HepG2 (cell line): ENCODE measurements at regions not wholly inside any gene's neighbourhood (a gene's known extent, or its start where the extent isn't known, plus 50 kb on each side); places are given as distances from the start of the nearest gene placed in this dataset.

ENCODE experiments used
- ATAC-seq: fragments of 200-7000 bp; cut with Tn5 transposase; 3 replicates; pipeline ENCODE4 v1.9.1; 2020; ENCODE audit warnings: mild to moderate bottlenecking, moderate library complexity
- BruUV-seq: library from RNA; stranded (reverse); fragments of 400-500 nt; replicated peaks from 2 replicates; lab custom pipeline; 2021; lab: Mats Ljungman, UMichigan
- CTCF ChIA-PET: fragments of 300-600 bp; formaldehyde crosslinking; extraction: SDS; loops from one replicate; lab custom pipeline; 2021; ENCODE audit warnings: low total read pairs, inconsistent platforms, low intra/inter-chr PET ratio; lab: Yijun Ruan, JAX
- POLR2A ChIA-PET: fragments of 350-600 bp; sonication (Branson Sonifier 250); formaldehyde crosslinking; loops from one replicate; lab custom pipeline; 2020; ENCODE audit warnings: antibody characterized with exemption, inconsistent platforms; lab: Yijun Ruan, JAX
- DNase-seq: peaks from one replicate; pipeline ENCODE4 v3.0.0-alpha.2; 2015; ENCODE audit warnings: low spot score
- FAIRE-seq: peaks from 3 replicates; lab custom pipeline; 2011; peaks lifted over from hg19 to GRCh38; lab: Jason Lieb, UNC
- H2AFZ ChIP-seq: one replicate; pipeline ENCODE4 v1.6.1; 2011; ENCODE audit warnings: low read length, inconsistent platforms
- H3K27ac ChIP-seq: fragments of 300-600 bp; 3 replicates; pipeline ENCODE4 v1.8.0; 2011; ENCODE audit warnings: mixed run types, mild to moderate bottlenecking, mixed read lengths, low read length, inconsistent platforms; ENCODE audit not compliant: insufficient read depth; ENCODE audit errors: extremely low read length
- H3K27me3 ChIP-seq, 2 experiments: fragments of 200-600 bp in 1 of 2; 2 replicates in 1 of 2; 3 replicates in 1 of 2; pipeline versions ENCODE4 v1.6.0 to v1.8.0; 2011; ENCODE audit warnings: low read length in 2 of 2, mild to moderate bottlenecking in 2 of 2, moderate library complexity in 2 of 2, inconsistent platforms in 1 of 2; ENCODE audit not compliant: insufficient read depth in 2 of 2, control insufficient read depth in 1 of 2
- H3K36me3 ChIP-seq, 2 experiments: fragments of 200-600 bp in 1 of 2; replicated peaks in 1 of 2; 2 replicates in 1 of 2; 3 replicates in 1 of 2; pipeline versions ENCODE4 v1.5.1 to v1.8.0; 2011; ENCODE audit warnings: low read length in 2 of 2, inconsistent platforms in 1 of 2; ENCODE audit not compliant: insufficient read depth in 2 of 2, control insufficient read depth in 1 of 2
- H3K4me1 ChIP-seq: 2 replicates; pipeline ENCODE4 v1.5.1; 2012; ENCODE audit warnings: low read length, inconsistent platforms; ENCODE audit not compliant: insufficient read depth
- H3K4me2 ChIP-seq: 2 replicates; pipeline ENCODE4 v1.6.0; 2011; ENCODE audit warnings: low read depth, low read length, inconsistent platforms
- H3K4me3 ChIP-seq, 3 experiments: fragments of 200-600 bp in 1 of 3; sonication (generic), shearing (Covaris generic) in 1 of 3; replicated peaks in 1 of 3; 2 replicates each; pipeline ENCODE4 v1.5.1; 2011 to 2016; ENCODE audit warnings: low read length in 3 of 3, inconsistent platforms in 2 of 3, low read depth in 2 of 3, mild to moderate bottlenecking in 2 of 3, control low read depth in 1 of 3, mixed read lengths in 1 of 3; ENCODE audit not compliant: insufficient read depth in 1 of 3
- H3K79me2 ChIP-seq: one replicate; pipeline ENCODE4 v1.6.1; 2011; ENCODE audit warnings: low read length, inconsistent platforms; ENCODE audit not compliant: insufficient read depth
- H3K9ac ChIP-seq: 2 replicates; pipeline ENCODE4 v1.6.0; 2011; ENCODE audit warnings: mild to moderate bottlenecking, low read depth, low read length, inconsistent platforms; ENCODE audit not compliant: insufficient read depth
- H3K9me3 ChIP-seq: 2 replicates; pipeline ENCODE4 v1.5.1; 2012; ENCODE audit warnings: mild to moderate bottlenecking, low read length
- H4K20me1 ChIP-seq: 2 replicates; pipeline ENCODE4 v1.6.0; 2011; ENCODE audit warnings: inconsistent platforms, mild to moderate bottlenecking, low read length, moderate library complexity; ENCODE audit not compliant: insufficient read depth
- ETS1 ChIP-seq: sonication (generic); formaldehyde crosslinking; IDR thresholded peaks from 2 replicates; pipeline ENCODE4 v1.4.0; 2020; ENCODE audit warnings: missing genetic modification reagents
- GATA4 ChIP-seq: sonication (generic); IDR thresholded peaks from 2 replicates; pipeline ENCODE4 v1.6.1; 2016; ENCODE audit warnings: antibody characterized with exemption, low read depth, borderline replicate concordance
- PCBP1 ChIP-seq: fragments of 200-400 bp; formaldehyde crosslinking; IDR thresholded peaks from 2 replicates; pipeline ENCODE4 v1.6.1; 2017; ENCODE audit warnings: mild to moderate bottlenecking, low read depth, low read length, borderline replicate concordance
- SETDB1 ChIP-seq: sonication (generic); formaldehyde crosslinking; IDR thresholded peaks from 2 replicates; pipeline ENCODE4 v1.5.1; 2020; ENCODE audit warnings: missing genetic modification reagents, mild to moderate bottlenecking, borderline replicate concordance
- TCF7L2 ChIP-seq: IDR thresholded peaks from 2 replicates; pipeline ENCODE4 v1.6.1; 2011; ENCODE audit warnings: mild to moderate bottlenecking, low read depth, low read length, moderate library complexity
- ZNF367 ChIP-seq: sonication (generic); formaldehyde crosslinking; IDR thresholded peaks from 2 replicates; pipeline ENCODE4 v1.4.0; 2020; ENCODE audit warnings: missing genetic modification reagents, borderline replicate concordance
- WGBS: methylation state at CpG from one replicate; pipeline ENCODE4 v1.1.6; 2017; ENCODE audit warnings: low lambda C conversion rate; 5-methylcytosine and 5-hydroxymethylcytosine counted together
- in situ Hi-C: cut with HindIII; loops from 2 replicates; pipeline ENCODE4 v1.10.0; 2017; ENCODE audit warnings: low pct_unique_long_range_greater_than_20kb; ENCODE audit not compliant: extremely low pct_ligation_motif_present
- intact Hi-C: fragments of 100-400 bp; cut with micrococcal nuclease; formaldehyde crosslinking; loops from one replicate; pipeline ENCODE4 v1.10.0; 2022; ENCODE audit not compliant: unreplicated experiment
- TF ChIP-seq, protein P1 (sequence below): sonication (generic); formaldehyde crosslinking; IDR thresholded peaks from 2 replicates; pipeline ENCODE4 v1.4.0; 2020; ENCODE audit warnings: missing genetic modification reagents, low read depth, mild to moderate bottlenecking, borderline replicate concordance

- Histone ChIP-seq H3K4me3 (no peak overlapping the region), H3K79me2 (no peaks in the 10 kb centered on the region), H2AFZ (no peak overlapping the region), H4K20me1 (no peaks in the 10 kb centered on the region), H3K27ac (no peak overlapping the region), H3K36me3 (no peaks in the 10 kb centered on the region), H3K9ac (no peak overlapping the region), H3K9me3 (no peaks in the 10 kb centered on the region), H3K4me1 (no peaks in the 10 kb centered on the region), H3K27me3 (peaks cover 0 to 57% of the 10 kb centered on the region in 2 experiments; a peak in 3 of 5 replicates), H3K4me2 (no peak overlapping the region)
- intact Hi-C loops (no loop called here), in situ Hi-C loops (no loop called here)
- no TSS peak for BruUV-seq
- TF ChIP-seq, protein P1, sequence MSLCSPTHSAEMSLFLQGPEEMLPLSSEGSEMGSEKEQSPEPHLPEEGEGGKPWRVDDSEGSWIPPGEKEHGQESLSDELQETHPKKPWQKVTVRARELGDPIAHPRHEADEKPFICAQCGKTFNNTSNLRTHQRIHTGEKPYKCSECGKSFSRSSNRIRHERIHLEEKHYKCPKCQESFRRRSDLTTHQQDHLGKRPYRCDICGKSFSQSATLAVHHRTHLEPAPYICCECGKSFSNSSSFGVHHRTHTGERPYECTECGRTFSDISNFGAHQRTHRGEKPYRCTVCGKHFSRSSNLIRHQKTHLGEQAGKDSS (CRISPR knock-in tag), result no peak
- TF ChIP-seq SETDB1, result no peak
- TF ChIP-seq PCBP1, result no peak
- TF ChIP-seq ETS1 (CRISPR knock-in tag), result no peak
- TF ChIP-seq GATA4, result no peak
- no peak for TF ChIP-seq ZNF367 (CRISPR knock-in tag)
- TF ChIP-seq TCF7L2, result no peak
- ChIA-PET POLR2A (no interaction called here), CTCF (no interaction called here)
- ATAC-seq (no peak), DNase-seq (no peak), FAIRE-seq (no peak)
- 51% methylated on average over 13 of the region's 13 CpGs for WGBS
Observed at GRCh38 chr14:96747006-96747405, 50.2 kb upstream of the VRK1 start.
